Tibial nerve (tissue), 4 donors: ENCODE measurements at regions not wholly inside any gene's neighbourhood (a gene's known extent, or its start where the extent isn't known, plus 50 kb on each side); places are given as distances from the start of the nearest gene placed in this dataset.

ENCODE experiments used
- DNase-seq, 2 donors: peaks; one replicate each; pipeline ENCODE4 v3.0.0-alpha.2; 2019; ENCODE audit warnings: low spot score in 2 of 2
- H3K27ac ChIP-seq, 4 donors: fragments of 200-600 bp; sonication (generic) in 3 of 4; one replicate each; pipeline ENCODE4 v1.5.1; 2017 to 2019; ENCODE audit warnings: mild to moderate bottlenecking in 1 of 4
- H3K27me3 ChIP-seq, 2 donors: fragments of 200-600 bp; sonication (generic) in 1 of 2; one replicate each; pipeline versions ENCODE4 v1.5.1 to v1.6.0; 2017 to 2019
- H3K36me3 ChIP-seq, 3 donors: fragments of 200-600 bp; sonication (generic); one replicate each; pipeline ENCODE4 v1.5.1; 2018 to 2019
- H3K4me1 ChIP-seq, 4 donors: fragments of 200-600 bp; sonication (generic) in 3 of 4; one replicate each; pipeline ENCODE4 v1.5.1; 2017 to 2019
- H3K4me3 ChIP-seq, 4 donors: fragments of 200-600 bp; sonication (generic) in 3 of 4; one replicate each; pipeline ENCODE4 v1.5.1; 2017 to 2019; ENCODE audit warnings: mild to moderate bottlenecking in 1 of 4, moderate library complexity in 1 of 4
- H3K9me3 ChIP-seq, 4 donors: fragments of 200-600 bp; sonication (generic) in 3 of 4; one replicate each; pipeline ENCODE4 v1.5.1; 2017 to 2019
- EP300 ChIP-seq, 2 donors: sonication (generic); formaldehyde crosslinking; IDR thresholded peaks; one replicate each; pipeline ENCODE4 v1.6.1; 2017; ENCODE audit warnings: antibody characterized with exemption in 2 of 2, mild to moderate bottlenecking in 1 of 2
- POLR2A ChIP-seq, 2 donors: fragments of 450-650 bp; IDR thresholded peaks; one replicate each; pipeline ENCODE4 v1.6.1; 2017; ENCODE audit warnings: antibody characterized with exemption in 2 of 2, mild to moderate bottlenecking in 2 of 2, moderate library complexity in 2 of 2
- WGBS, 2 donors: methylation state at CpG; one replicate each; pipeline ENCODE4 v1.1.5; 2018; 5-methylcytosine and 5-hydroxymethylcytosine counted together
- TF ChIP-seq, protein P1 (sequence below), 5 experiments: fragments of 200-600 bp in 3 of 5; fragments of 450-650 bp in 2 of 5; sonication (generic) in 3 of 5; IDR thresholded peaks; one replicate each; pipeline ENCODE4 v1.5.1; 2016 to 2019; ENCODE audit warnings: antibody characterized with exemption in 5 of 5, mild to moderate bottlenecking in 3 of 5, moderate library complexity in 2 of 5

- TF ChIP-seq EP300 (IDR thresholded peaks at IDR 0.05) = no peak
- TF ChIP-seq, protein P1, sequence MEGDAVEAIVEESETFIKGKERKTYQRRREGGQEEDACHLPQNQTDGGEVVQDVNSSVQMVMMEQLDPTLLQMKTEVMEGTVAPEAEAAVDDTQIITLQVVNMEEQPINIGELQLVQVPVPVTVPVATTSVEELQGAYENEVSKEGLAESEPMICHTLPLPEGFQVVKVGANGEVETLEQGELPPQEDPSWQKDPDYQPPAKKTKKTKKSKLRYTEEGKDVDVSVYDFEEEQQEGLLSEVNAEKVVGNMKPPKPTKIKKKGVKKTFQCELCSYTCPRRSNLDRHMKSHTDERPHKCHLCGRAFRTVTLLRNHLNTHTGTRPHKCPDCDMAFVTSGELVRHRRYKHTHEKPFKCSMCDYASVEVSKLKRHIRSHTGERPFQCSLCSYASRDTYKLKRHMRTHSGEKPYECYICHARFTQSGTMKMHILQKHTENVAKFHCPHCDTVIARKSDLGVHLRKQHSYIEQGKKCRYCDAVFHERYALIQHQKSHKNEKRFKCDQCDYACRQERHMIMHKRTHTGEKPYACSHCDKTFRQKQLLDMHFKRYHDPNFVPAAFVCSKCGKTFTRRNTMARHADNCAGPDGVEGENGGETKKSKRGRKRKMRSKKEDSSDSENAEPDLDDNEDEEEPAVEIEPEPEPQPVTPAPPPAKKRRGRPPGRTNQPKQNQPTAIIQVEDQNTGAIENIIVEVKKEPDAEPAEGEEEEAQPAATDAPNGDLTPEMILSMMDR (IDR thresholded peaks at IDR 0.05) = no peak
- no peak for TF ChIP-seq POLR2A (IDR thresholded peaks at IDR 0.05)
- Histone ChIP-seq H3K36me3 (no peaks in the 10 kb centered on the region), H3K27me3 (no peaks in the 10 kb centered on the region), H3K4me3 (no peak overlapping the region), H3K9me3 (no peaks in the 10 kb centered on the region), H3K27ac (no peak overlapping the region), H3K4me1 (no peaks in the 10 kb centered on the region)
- no peak for DNase-seq
- 24 to 30% methylated on average over 2 of the region's 2 CpGs for whole genome bisulfite sequencing, 2 donors
Observed at GRCh38 chr10:71156436-71156835, 55.9 kb upstream of the UNC5B start.

DNA sequence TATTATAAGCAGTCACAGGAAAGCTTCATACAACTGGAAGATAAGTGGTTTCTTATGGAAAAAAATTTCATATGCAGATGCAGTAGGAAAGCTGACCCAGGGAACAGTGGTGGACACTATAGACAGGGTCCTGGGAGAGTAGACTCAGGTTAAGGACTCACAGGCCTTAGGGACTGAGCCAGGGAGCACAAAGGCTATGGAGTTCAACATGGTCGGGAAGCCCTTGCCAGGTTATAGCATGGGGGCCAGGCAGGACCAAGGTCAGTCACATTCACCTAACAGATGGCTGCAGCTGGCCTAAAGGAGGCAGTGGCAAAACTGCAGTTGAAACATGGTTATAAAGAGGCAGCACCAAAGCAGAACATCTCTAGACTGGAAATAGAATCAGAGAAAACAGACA lies 54.9 kb upstream of the UNC5B start:
- DNase-seq = no peak
- no peaks in the 10 kb centered on the region for H3K27me3 ChIP-seq
- no peaks in the 10 kb centered on the region for H3K36me3 ChIP-seq
- 82 to 86% methylated on average over 1 of the region's 1 CpG for WGBS, 2 donors
- no peak overlapping the region for H3K4me3 ChIP-seq
- no peaks in the 10 kb centered on the region for H3K9me3 ChIP-seq
- H3K27ac ChIP-seq = no peak overlapping the region
- TF ChIP-seq EP300 (IDR thresholded peaks at IDR 0.05) = no peak
- no peak for TF ChIP-seq POLR2A (IDR thresholded peaks at IDR 0.05)
- TF ChIP-seq, protein P1 (IDR thresholded peaks at IDR 0.05) = no peak
- H3K4me1 ChIP-seq = no peaks in the 10 kb centered on the region

DNA sequence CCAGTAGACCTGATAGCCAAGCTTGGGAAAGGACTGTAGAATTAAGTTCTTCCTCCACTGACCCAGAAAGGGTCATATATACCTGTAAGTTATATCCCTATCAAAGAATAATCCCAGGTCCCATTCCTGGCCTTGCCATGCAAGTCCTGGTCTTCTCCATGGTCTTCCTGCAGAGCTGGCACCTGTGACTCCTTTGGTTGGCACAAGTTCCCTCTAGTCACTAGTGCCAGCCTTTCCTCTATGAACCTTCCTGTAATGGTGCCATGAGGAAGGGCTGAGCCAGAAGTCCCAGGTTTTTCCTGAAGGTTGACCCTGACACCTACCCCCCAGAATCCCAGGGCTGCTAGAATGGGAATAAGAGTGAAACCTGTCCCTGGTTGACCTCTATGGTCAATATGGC lies 54.1 kb upstream of the UNC5B start:
- Histone ChIP-seq H3K4me1 (no peaks in the 10 kb centered on the region), H3K27me3 (no peaks in the 10 kb centered on the region), H3K4me3 (no peak overlapping the region), H3K27ac (no peak overlapping the region), H3K9me3 (no peaks in the 10 kb centered on the region), H3K36me3 (no peaks in the 10 kb centered on the region)
- DNase-seq = no peak
- TF ChIP-seq POLR2A (IDR thresholded peaks at IDR 0.05) (no peak), EP300 (IDR thresholded peaks at IDR 0.05) (no peak)
- TF ChIP-seq, protein P1 (IDR thresholded peaks at IDR 0.05) = no peak

DNA sequence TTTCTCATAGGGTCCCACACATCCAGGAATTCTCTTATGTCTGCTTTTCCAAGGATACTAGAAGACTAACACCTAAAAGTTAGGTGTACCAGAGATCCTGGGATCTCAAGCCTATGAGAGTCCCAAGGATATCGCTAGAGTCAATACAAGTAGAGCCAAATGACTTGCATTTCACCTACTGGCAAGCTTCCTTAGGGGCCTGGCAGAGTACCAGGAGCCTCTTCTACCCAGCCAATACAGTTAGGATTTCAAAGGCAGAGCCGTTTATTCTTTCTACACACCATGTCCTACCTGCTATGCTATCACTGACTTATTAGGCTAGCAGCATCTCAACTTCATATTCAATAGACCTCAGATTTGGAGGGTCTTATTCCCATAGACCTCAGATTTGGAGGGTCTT lies 53.5 kb upstream of the UNC5B start:
- Histone ChIP-seq H3K4me3 (no peak overlapping the region), H3K9me3 (no peaks in the 10 kb centered on the region), H3K27ac (no peak overlapping the region), H3K4me1 (no peaks in the 10 kb centered on the region), H3K27me3 (no peaks in the 10 kb centered on the region), H3K36me3 (no peaks in the 10 kb centered on the region)
- 74 to 85% methylated on average over 2 of the region's 2 CpGs for WGBS, 2 donors
- TF ChIP-seq, protein P1 (IDR thresholded peaks at IDR 0.05) = no peak
- TF ChIP-seq EP300 (IDR thresholded peaks at IDR 0.05) = no peak
- no peak for DNase-seq

GRCh38 chr10:71159892-71160291 lies 52.5 kb upstream of the UNC5B start:
- Histone ChIP-seq H3K9me3 (no peaks in the 10 kb centered on the region), H3K27me3 (no peaks in the 10 kb centered on the region), H3K4me1 (no peaks in the 10 kb centered on the region), H3K27ac (no peak overlapping the region), H3K4me3 (no peak overlapping the region), H3K36me3 (no peaks in the 10 kb centered on the region)
- WGBS, 2 donors = 87 to 92% methylated on average over 5 of the region's 5 CpGs
- TF ChIP-seq, protein P1 (IDR thresholded peaks at IDR 0.05) = no peak
- no peak for TF ChIP-seq EP300 (IDR thresholded peaks at IDR 0.05)
- no peak for TF ChIP-seq POLR2A (IDR thresholded peaks at IDR 0.05)
- DNase-seq = no peak
